Fibroblast of lung (primary cell): ENCODE measurements at regions not wholly inside any gene's neighbourhood (a gene's known extent, or its start where the extent isn't known, plus 50 kb on each side); places are given as distances from the start of the nearest gene placed in this dataset.

Source experiments
- DNase-seq, 2 donors: peaks; one replicate each; pipeline versions ENCODE4 v3.0.0 to v3.0.0-alpha.2; 2010; ENCODE audit warnings: low read depth in 2 of 2
- H2AFZ ChIP-seq: 2 replicates; pipeline ENCODE4 v1.5.1; 2012; ENCODE audit warnings: low read length, control low read depth, inconsistent platforms
- H3K27ac ChIP-seq: 2 replicates; pipeline ENCODE4 v1.5.1; 2011; ENCODE audit warnings: low read length, control low read depth; ENCODE audit not compliant: insufficient read depth
- H3K27me3 ChIP-seq: 2 replicates; pipeline ENCODE4 v1.5.1; 2011; ENCODE audit warnings: mild to moderate bottlenecking, low read length; ENCODE audit not compliant: control insufficient read depth, insufficient read depth
- H3K36me3 ChIP-seq: 2 replicates; pipeline ENCODE4 v1.5.1; 2011; ENCODE audit warnings: low read length; ENCODE audit not compliant: control insufficient read depth, insufficient read depth
- H3K4me1 ChIP-seq: 2 replicates; pipeline ENCODE4 v1.5.1; 2011; ENCODE audit warnings: low read length; ENCODE audit not compliant: control insufficient read depth, insufficient read depth; ENCODE audit errors: extremely low read depth
- H3K4me2 ChIP-seq: 2 replicates; pipeline ENCODE4 v1.5.1; 2011; ENCODE audit warnings: low read length, control low read depth; ENCODE audit not compliant: insufficient read depth; ENCODE audit errors: extremely low read depth
- H3K4me3 ChIP-seq, 4 experiments: fragments of 200-600 bp in 1 of 4; sonication (generic) in 1 of 4; replicated peaks in 1 of 4; 2 replicates each; pipeline ENCODE4 v1.5.1; 2011 to 2016; ENCODE audit warnings: low read length in 4 of 4, low read depth in 3 of 4, mild to moderate bottlenecking in 3 of 4, control low read depth in 2 of 4, inconsistent platforms in 1 of 4, mixed read lengths in 1 of 4; ENCODE audit not compliant: insufficient read depth in 1 of 4; ENCODE audit errors: control extremely low read depth in 1 of 4
- H3K79me2 ChIP-seq: 2 replicates; pipeline ENCODE4 v1.5.1; 2012; ENCODE audit warnings: mild to moderate bottlenecking, low read length, inconsistent platforms; ENCODE audit not compliant: control insufficient read depth, insufficient read depth
- H3K9ac ChIP-seq: 2 replicates; pipeline ENCODE4 v1.5.1; 2011; ENCODE audit warnings: mild to moderate bottlenecking, low read length, control low read depth; ENCODE audit not compliant: insufficient read depth
- H3K9me3 ChIP-seq: 2 replicates; pipeline ENCODE4 v1.5.1; 2012; ENCODE audit warnings: low read depth, low read length; ENCODE audit not compliant: control insufficient read depth, insufficient read depth
- H4K20me1 ChIP-seq: 2 replicates; pipeline ENCODE4 v1.5.1; 2011; ENCODE audit warnings: low read length; ENCODE audit not compliant: control insufficient read depth, insufficient read depth; ENCODE audit errors: extremely low read depth
- CTCF ChIP-seq, 2 donors: IDR thresholded peaks in 1 of 2; conservative IDR thresholded peaks in 1 of 2; 1 replicate in 1 of 2; 2 replicates in 1 of 2; pipeline ENCODE4 v1.5.1; 2011 to 2012; ENCODE audit warnings: low read length in 2 of 2, control low read depth in 1 of 2, inconsistent platforms in 1 of 2, low read depth in 1 of 2, mild to moderate bottlenecking in 1 of 2
- EZH2 ChIP-seq: IDR thresholded peaks from 2 replicates; pipeline ENCODE4 v1.5.1; 2012; ENCODE audit warnings: low read length, control low read depth, mild to moderate bottlenecking; ENCODE audit errors: missing control alignments

GRCh38 chr16:76612497-76612896, 335.3 kb downstream of the CNTNAP4 start:
- TF ChIP-seq EZH2 (no peak), CTCF (conservative IDR thresholded peaks at IDR 0.05 in 1 of 2, IDR thresholded peaks at IDR 0.05 in 1 of 2; ENCODE audit: low read depth in 1 of 2, low read length in 2 of 2) (no peak)
- Histone ChIP-seq H3K4me1 (no peaks in the 10 kb centered on the region), H3K4me2 (no peak overlapping the region), H3K36me3 (no peaks in the 10 kb centered on the region), H3K27ac (no peak overlapping the region), H3K9ac (no peak overlapping the region), H4K20me1 (no peaks in the 10 kb centered on the region), H3K4me3 (no peak overlapping the region), H3K79me2 (no peaks in the 10 kb centered on the region), H3K27me3 (no peaks in the 10 kb centered on the region), H3K9me3 (no peaks in the 10 kb centered on the region), H2AFZ (no peak overlapping the region)
- DNase-seq = no peak

- Histone ChIP-seq H3K9me3 (no peaks in the 10 kb centered on the region), H3K4me3 (no peak overlapping the region), H3K9ac (no peak overlapping the region), H2AFZ (no peak overlapping the region), H3K36me3 (no peaks in the 10 kb centered on the region), H3K4me1 (no peaks in the 10 kb centered on the region), H3K27ac (no peak overlapping the region), H3K79me2 (no peaks in the 10 kb centered on the region), H3K27me3 (no peaks in the 10 kb centered on the region), H4K20me1 (no peaks in the 10 kb centered on the region), H3K4me2 (no peak overlapping the region)
- TF ChIP-seq EZH2 = no peak
- TF ChIP-seq CTCF (conservative IDR thresholded peaks at IDR 0.05 in 1 of 2, IDR thresholded peaks at IDR 0.05 in 1 of 2; ENCODE audit: low read depth in 1 of 2, low read length in 2 of 2) = no peak
- no peak for DNase-seq
These were observed 337.1 kb downstream of the CNTNAP4 start for GRCh38 chr16:76614269-76614668.

GRCh38 chr16:76622876-76623275, 345.7 kb downstream of the CNTNAP4 start:
- H3K4me3 ChIP-seq = no peak overlapping the region
- H4K20me1 ChIP-seq = no peaks in the 10 kb centered on the region
- TF ChIP-seq CTCF (conservative IDR thresholded peaks at IDR 0.05 in 1 of 2, IDR thresholded peaks at IDR 0.05 in 1 of 2; ENCODE audit: low read depth in 1 of 2, low read length in 2 of 2) (no peak), EZH2 (no peak)
- H3K27ac ChIP-seq = no peak overlapping the region
- no peaks in the 10 kb centered on the region for H3K79me2 ChIP-seq
- no peaks in the 10 kb centered on the region for H3K4me1 ChIP-seq
- DNase-seq = no peak
- H3K9ac ChIP-seq = no peak overlapping the region
- no peaks in the 10 kb centered on the region for H3K36me3 ChIP-seq
- H3K9me3 ChIP-seq = no peaks in the 10 kb centered on the region
- H2AFZ ChIP-seq = no peak overlapping the region
- no peaks in the 10 kb centered on the region for H3K27me3 ChIP-seq
- no peak overlapping the region for H3K4me2 ChIP-seq
